H9 (cell line): ENCODE measurements at regions not wholly inside any gene's neighbourhood (a gene's known extent, or its start where the extent isn't known, plus 50 kb on each side); places are given as distances from the start of the nearest gene placed in this dataset.

Source experiments
- DNase-seq: peaks from one replicate; pipeline ENCODE4 v3.0.0-alpha.2; 2017
- H2AFZ ChIP-seq: one replicate; pipeline ENCODE4 v1.6.1; 2013; ENCODE audit warnings: mild to moderate bottlenecking, low read length, control low read depth, moderate library complexity
- H2AK5ac ChIP-seq: 2 replicates; pipeline ENCODE4 v1.6.1; 2013; ENCODE audit warnings: low read length, control low read depth, mixed read lengths; ENCODE audit not compliant: insufficient read length
- H2BK120ac ChIP-seq: one replicate; pipeline ENCODE4 v1.6.1; 2013; ENCODE audit warnings: low read depth, mild to moderate bottlenecking, low read length, control low read depth, inconsistent platforms; ENCODE audit not compliant: poor library complexity, severe bottlenecking
- H2BK12ac ChIP-seq: 2 replicates; pipeline ENCODE4 v1.6.1; 2013; ENCODE audit warnings: low read length, control low read depth, mixed read lengths, low read depth; ENCODE audit not compliant: insufficient read length
- H2BK15ac ChIP-seq: 2 replicates; pipeline ENCODE4 v1.6.1; 2013; ENCODE audit warnings: low read depth, low read length, control low read depth
- H2BK20ac ChIP-seq: one replicate; pipeline ENCODE4 v1.6.1; 2013; ENCODE audit warnings: low read depth, mild to moderate bottlenecking, low read length, control low read depth, inconsistent platforms; ENCODE audit not compliant: poor library complexity, severe bottlenecking
- H2BK5ac ChIP-seq: 2 replicates; pipeline ENCODE4 v1.6.1; 2013; ENCODE audit warnings: low read length, control low read depth, mixed read lengths; ENCODE audit not compliant: insufficient read length
- H3K14ac ChIP-seq: 2 replicates; pipeline ENCODE4 v1.6.1; 2013; ENCODE audit warnings: low read length, control low read depth; ENCODE audit not compliant: insufficient read depth
- H3K18ac ChIP-seq: 2 replicates; pipeline ENCODE4 v1.6.1; 2013; ENCODE audit warnings: low read depth, mild to moderate bottlenecking, mixed read lengths, low read length, control low read depth; ENCODE audit not compliant: insufficient read length
- H3K23ac ChIP-seq: 2 replicates; pipeline ENCODE4 v1.6.1; 2013; ENCODE audit warnings: low read length, control low read depth, mixed read lengths, low read depth; ENCODE audit not compliant: insufficient read length
- H3K23me2 ChIP-seq: 2 replicates; pipeline ENCODE4 v1.6.1; 2013; ENCODE audit warnings: low read depth, mild to moderate bottlenecking, mixed read lengths, low read length, control low read depth; ENCODE audit not compliant: insufficient read length, poor library complexity, severe bottlenecking
- H3K27ac ChIP-seq: 2 replicates; pipeline ENCODE4 v1.5.1; 2013; ENCODE audit warnings: low read length, control low read depth, mixed read lengths, low read depth; ENCODE audit not compliant: insufficient read length
- H3K27me3 ChIP-seq: 2 replicates; pipeline ENCODE4 v1.6.1; 2013; ENCODE audit warnings: low read length, control low read depth, inconsistent platforms; ENCODE audit not compliant: insufficient read depth
- H3K4ac ChIP-seq: 2 replicates; pipeline ENCODE4 v1.6.1; 2013; ENCODE audit warnings: low read depth, mild to moderate bottlenecking, control low read depth, inconsistent platforms, low read length, moderate library complexity
- H3K4me1 ChIP-seq: 2 replicates; pipeline ENCODE4 v1.6.1; 2013; ENCODE audit warnings: low read length, control low read depth, inconsistent platforms; ENCODE audit not compliant: insufficient read depth
- H3K4me2 ChIP-seq: 2 replicates; pipeline ENCODE4 v1.6.1; 2013; ENCODE audit warnings: low read length, control low read depth, mixed read lengths; ENCODE audit not compliant: insufficient read length, insufficient read depth
- H3K56ac ChIP-seq: 2 replicates; pipeline ENCODE4 v1.6.1; 2013; ENCODE audit warnings: low read depth, mild to moderate bottlenecking, mixed read lengths, low read length, control low read depth; ENCODE audit not compliant: insufficient read length
- H3K79me1 ChIP-seq: 2 replicates; pipeline ENCODE4 v1.6.1; 2013; ENCODE audit warnings: low read depth, mild to moderate bottlenecking, moderate library complexity, low read length, control low read depth, inconsistent platforms; ENCODE audit not compliant: insufficient read depth, poor library complexity, severe bottlenecking
- H3K79me2 ChIP-seq: 2 replicates; pipeline ENCODE4 v1.6.1; 2013; ENCODE audit warnings: low read length, control low read depth, inconsistent platforms; ENCODE audit not compliant: insufficient read depth
- H3K9ac ChIP-seq: 2 replicates; pipeline ENCODE4 v1.6.1; 2013; ENCODE audit warnings: low read length, control low read depth, mixed read lengths; ENCODE audit not compliant: insufficient read length; ENCODE audit errors: extremely low read depth
- H3K9me3 ChIP-seq: one replicate; pipeline ENCODE4 v1.6.1; 2013; ENCODE audit warnings: low read depth, low read length, inconsistent platforms; ENCODE audit not compliant: control insufficient read depth
- H3T11ph ChIP-seq: one replicate; pipeline ENCODE4 v1.6.1; 2013; ENCODE audit warnings: mild to moderate bottlenecking, low read length, control low read depth, inconsistent platforms
- H4K20me1 ChIP-seq: one replicate; pipeline ENCODE4 v1.6.1; 2013; ENCODE audit not compliant: control insufficient read depth, insufficient read length, insufficient read depth
- H4K5ac ChIP-seq: 2 replicates; pipeline ENCODE4 v1.6.1; 2013; ENCODE audit warnings: low read depth, mild to moderate bottlenecking, mixed read lengths, low read length, control low read depth; ENCODE audit not compliant: insufficient read length
- H4K8ac ChIP-seq: replicated peaks from 2 replicates; pipeline ENCODE4 v1.6.1; 2013; ENCODE audit warnings: low read length, control low read depth, mixed read lengths, low read depth; ENCODE audit not compliant: insufficient read length
- H4K91ac ChIP-seq: 2 replicates; pipeline ENCODE4 v1.6.1; 2013; ENCODE audit warnings: low read depth, mild to moderate bottlenecking, moderate library complexity, mixed read lengths, low read length, control low read depth; ENCODE audit not compliant: insufficient read length
- H3K27ac Mint-ChIP-seq, 3 experiments: 2 replicates in 2 of 3; 3 replicates in 1 of 3; pipeline ENCODE4 v1.8.0; 2020 to 2021; ENCODE audit warnings: mixed read lengths in 3 of 3, mild to moderate bottlenecking in 1 of 3, moderate library complexity in 1 of 3
- H3K27me3 Mint-ChIP-seq: 2 replicates; pipeline ENCODE4 v1.8.0; 2021; ENCODE audit warnings: low read depth, mild to moderate bottlenecking, moderate library complexity, mixed read lengths
- H3K36me3 Mint-ChIP-seq, 3 experiments: 2 replicates in 2 of 3; 3 replicates in 1 of 3; pipeline ENCODE4 v1.8.0; 2020 to 2021; ENCODE audit warnings: low read depth in 3 of 3, mixed read lengths in 3 of 3; ENCODE audit not compliant: insufficient read depth in 1 of 3
- H3K4me1 Mint-ChIP-seq, 2 experiments: 2 replicates each; pipeline ENCODE4 v1.8.0; 2020; ENCODE audit warnings: mixed read lengths in 2 of 2
- H3K4me3 Mint-ChIP-seq, 2 experiments: 2 replicates in 1 of 2; 3 replicates in 1 of 2; pipeline ENCODE4 v1.8.0; 2020 to 2021; ENCODE audit warnings: mild to moderate bottlenecking in 2 of 2, mixed read lengths in 2 of 2, moderate library complexity in 1 of 2
- H3K9me3 Mint-ChIP-seq, 2 experiments: 2 replicates in 1 of 2; 3 replicates in 1 of 2; pipeline ENCODE4 v1.8.0; 2020; ENCODE audit warnings: mild to moderate bottlenecking in 2 of 2, mixed read lengths in 2 of 2, moderate library complexity in 1 of 2
- WGBS: extraction: QIAGEN DNeasy Blood & Tissue Kit; methylation state at CpG from one replicate; pipeline ENCODE4 v1.1.7; 2013; ENCODE audit warnings: missing lambda C conversion rate, low lambda C conversion rate, mixed read lengths; ENCODE audit not compliant: insufficient read length; ENCODE audit errors: extremely low coverage; 5-methylcytosine and 5-hydroxymethylcytosine counted together
- TF ChIP-seq, protein P1 (sequence below): fragments of 200-600 bp; sonication (generic); conservative IDR thresholded peaks from 3 replicates; pipeline ENCODE4 v1.8.0; 2021; ENCODE audit warnings: antibody characterized with exemption, mild to moderate bottlenecking

DNA sequence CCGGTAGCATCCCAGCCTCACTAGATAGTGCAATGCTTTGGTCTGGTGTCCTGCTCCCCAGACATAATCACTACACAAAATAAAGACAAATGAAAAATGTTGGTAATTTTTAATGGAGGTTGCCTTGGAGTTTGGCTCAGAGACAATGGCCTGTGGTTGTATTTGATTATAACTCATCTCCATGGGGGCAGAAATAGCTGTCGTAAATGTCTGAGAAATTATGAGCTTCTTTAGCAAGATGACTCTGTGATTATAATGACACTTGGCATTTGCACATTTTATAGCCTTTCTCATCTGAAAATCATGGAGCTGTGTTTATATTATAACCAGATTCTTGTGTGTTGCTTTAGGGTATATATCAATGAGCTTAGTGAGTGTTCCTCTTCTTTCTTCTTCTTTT lies 1779.7 kb upstream of the CELF4 start:
- peaks cover 7 to 10% of the 10 kb centered on the region in 2 experiments for H3K4me1 Mint-ChIP-seq
- no peak for DNase-seq
- no peak overlapping the region for H2AFZ ChIP-seq
- H3K4me3 Mint-ChIP-seq = no peak overlapping the region
- no peaks in the 10 kb centered on the region; the same call in 1 of the 2 replicates for H3K4me1 ChIP-seq
- H3K36me3 Mint-ChIP-seq = peaks cover 0 to 19% (median 8%) of the 10 kb centered on the region in 3 experiments; a peak in 5 of 7 replicates
- no peak overlapping the region for H3K27ac Mint-ChIP-seq
- H3K9me3 ChIP-seq = no peaks in the 10 kb centered on the region
- no peak overlapping the region for H2BK15ac ChIP-seq
- no peaks in the 10 kb centered on the region for H3K79me1 ChIP-seq
- no peak overlapping the region for H3K14ac ChIP-seq
- WGBS = no CpG with 5 or more reads among the region's 2 CpGs
- TF ChIP-seq, protein P1, sequence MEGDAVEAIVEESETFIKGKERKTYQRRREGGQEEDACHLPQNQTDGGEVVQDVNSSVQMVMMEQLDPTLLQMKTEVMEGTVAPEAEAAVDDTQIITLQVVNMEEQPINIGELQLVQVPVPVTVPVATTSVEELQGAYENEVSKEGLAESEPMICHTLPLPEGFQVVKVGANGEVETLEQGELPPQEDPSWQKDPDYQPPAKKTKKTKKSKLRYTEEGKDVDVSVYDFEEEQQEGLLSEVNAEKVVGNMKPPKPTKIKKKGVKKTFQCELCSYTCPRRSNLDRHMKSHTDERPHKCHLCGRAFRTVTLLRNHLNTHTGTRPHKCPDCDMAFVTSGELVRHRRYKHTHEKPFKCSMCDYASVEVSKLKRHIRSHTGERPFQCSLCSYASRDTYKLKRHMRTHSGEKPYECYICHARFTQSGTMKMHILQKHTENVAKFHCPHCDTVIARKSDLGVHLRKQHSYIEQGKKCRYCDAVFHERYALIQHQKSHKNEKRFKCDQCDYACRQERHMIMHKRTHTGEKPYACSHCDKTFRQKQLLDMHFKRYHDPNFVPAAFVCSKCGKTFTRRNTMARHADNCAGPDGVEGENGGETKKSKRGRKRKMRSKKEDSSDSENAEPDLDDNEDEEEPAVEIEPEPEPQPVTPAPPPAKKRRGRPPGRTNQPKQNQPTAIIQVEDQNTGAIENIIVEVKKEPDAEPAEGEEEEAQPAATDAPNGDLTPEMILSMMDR = no peak
- no peaks in the 10 kb centered on the region for H3K27me3 ChIP-seq
- no peak overlapping the region for H3T11ph ChIP-seq
- H4K8ac ChIP-seq = no peak overlapping the region
- H3K4me2 ChIP-seq = no peak overlapping the region
- H3K79me2 ChIP-seq = no peaks in the 10 kb centered on the region
- H2BK12ac ChIP-seq = no peak overlapping the region
- no peak overlapping the region for H4K5ac ChIP-seq
- no peak overlapping the region for H3K4ac ChIP-seq
- no peak overlapping the region for H2BK120ac ChIP-seq
- H2BK20ac ChIP-seq = no peak overlapping the region
- no peak overlapping the region for H4K91ac ChIP-seq
- H3K56ac ChIP-seq = no peak overlapping the region
- H3K27ac ChIP-seq = no peak overlapping the region
- H2BK5ac ChIP-seq = no peak overlapping the region
- H3K18ac ChIP-seq = no peak overlapping the region
- peaks cover 0 to 2% of the 10 kb centered on the region in 2 experiments; a peak in 2 of 5 replicates for H3K9me3 Mint-ChIP-seq
- no peaks in the 10 kb centered on the region for H4K20me1 ChIP-seq
- no peak overlapping the region for H3K23ac ChIP-seq
- no peaks in the 10 kb centered on the region for H3K23me2 ChIP-seq
- H3K9ac ChIP-seq = no peak overlapping the region
- H2AK5ac ChIP-seq = no peak overlapping the region
- no peaks in the 10 kb centered on the region for H3K27me3 Mint-ChIP-seq
